Hippocampal formation (tissue), 2 donors: ENCODE measurements at regions not wholly inside any gene's neighbourhood (a gene's known extent, or its start where the extent isn't known, plus 50 kb on each side); places are given as distances from the start of the nearest gene placed in this dataset.

ENCODE experiments used
- DNase-seq, 2 donors: peaks; one replicate each; lab custom pipeline; 2025; lab: John Stamatoyannopoulos, UW

- DNase-seq, result no peak
These were observed 188.4 kb upstream of the MGMT start for GRCh38 chr10:129278686-129279085.

GRCh38 chr10:129279446-129280154, 187.4 kb upstream of the MGMT start:
- DNase-seq, result no peak

- DNase-seq, result no peak
These were observed 186.9 kb upstream of the MGMT start for GRCh38 chr10:129280155-129280502.

GRCh38 chr10:129280908-129281586, 186.0 kb upstream of the MGMT start:
- DNase-seq, result no peak

GRCh38 chr10:129285459-129285858, 181.6 kb upstream of the MGMT start:
- DNase-seq, result no peak

GRCh38 chr10:129288999-129289584, 177.9 kb upstream of the MGMT start:
- DNase-seq, result no peak

- no peak for DNase-seq
These were observed 172.9 kb upstream of the MGMT start for GRCh38 chr10:129293991-129294700.

- DNase-seq, result no peak
These were observed 172.1 kb upstream of the MGMT start for GRCh38 chr10:129294944-129295343.

- DNase-seq, result no peak
These were observed 162.0 kb upstream of the MGMT start for GRCh38 chr10:129305046-129305445.

GRCh38 chr10:129307141-129307540, 159.9 kb upstream of the MGMT start:
- no peak for DNase-seq

GRCh38 chr10:129308953-129309564, 158.0 kb upstream of the MGMT start:
- DNase-seq, result no peak

GRCh38 chr10:129309565-129309964, 157.5 kb upstream of the MGMT start:
- DNase-seq, result no peak

- no peak for DNase-seq
These were observed 156.2 kb upstream of the MGMT start for GRCh38 chr10:129310881-129311280.

- DNase-seq, result no peak
These were observed 147.1 kb upstream of the MGMT start for GRCh38 chr10:129319934-129320333.

- DNase-seq, result no peak
These were observed 146.7 kb upstream of the MGMT start for GRCh38 chr10:129320340-129320739.

- no peak for DNase-seq
These were observed 145.3 kb upstream of the MGMT start for GRCh38 chr10:129321727-129322126.

GRCh38 chr10:129322933-129323820, 143.9 kb upstream of the MGMT start:
- no peak for DNase-seq

GRCh38 chr10:129323879-129324278, 143.2 kb upstream of the MGMT start:
- DNase-seq, result no peak

- DNase-seq, result no peak
These were observed 141.1 kb upstream of the MGMT start for GRCh38 chr10:129325893-129326292.

GRCh38 chr10:129328546-129328945, 138.5 kb upstream of the MGMT start:
- no peak for DNase-seq

- no peak for DNase-seq
These were observed 137.5 kb upstream of the MGMT start for GRCh38 chr10:129329385-129330055.
